ENCODE measurements at regions not wholly inside any gene's neighbourhood (a gene's known extent, or its start where the extent isn't known, plus 50 kb on each side); places are given as distances from the start of the nearest gene placed in this dataset.

- H3K9me3 ChIP-seq (ENCODE audit: control insufficient read depth, insufficient read depth, low read length), result no peaks in the 10 kb centered on the region
- no peak overlapping the region for H3K18ac ChIP-seq (ENCODE audit: low read depth, low read length)
- H3K4me3 ChIP-seq (ENCODE audit: insufficient read depth, low read depth, low read length), result no peak overlapping the region
- H2BK120ac ChIP-seq (ENCODE audit: low read depth, low read length), result peak overlapping the region; percentile 62
- dilution Hi-C loops (cut with HindIII; ENCODE audit: low sequenced_read_pairs, unreplicated experiment), result no loop called here
- ChIA-PET POLR2A (ENCODE audit: unreplicated experiment) (no interaction called here), CTCF (no interaction called here)
- BruUV-seq (replicated peaks), result no TSS peak
- in situ Hi-C loops (cut with MboI; ENCODE audit: low sequenced_read_pairs), result no loop called here
- H3K9ac ChIP-seq (ENCODE audit: low read depth, low read length), result no peak overlapping the region
- peak overlapping the region; percentile 62; the same call in 1 of the 2 replicates for H3K4ac ChIP-seq (ENCODE audit: low read depth, low read length)
- intact Hi-C loops (cut with micrococcal nuclease), result no loop called here
- H3K9me1 ChIP-seq (ENCODE audit: insufficient read depth, low read length), result no peaks in the 10 kb centered on the region
- peak overlapping the region; percentile 68 for H4K91ac ChIP-seq (ENCODE audit: insufficient read depth, low read depth, low read length)
- no peak overlapping the region for H4K8ac ChIP-seq (ENCODE audit: low read depth in 2 of 2, low read length in 2 of 2)
- ATAC-seq (ENCODE audit: low read depth) (peak; percentile 73), DNase-seq (peak; percentile 83)
- H3K79me1 ChIP-seq (ENCODE audit: low read depth in 1 of 2, low read length in 2 of 2), result no peaks in the 10 kb centered on the region
- H3K14ac ChIP-seq (replicated peaks; ENCODE audit: low read depth, low read length), result 0 out of 2 replicates have a peak overlapping the region, but pooled peaks have one; percentile 27
- H2BK5ac ChIP-seq (ENCODE audit: low read depth, low read length, poor library complexity, severe bottlenecking), result no peak overlapping the region
- no peak for TF ChIP-seq ELK1 (IDR thresholded peaks at IDR 0.05; ENCODE audit: borderline replicate concordance, low read depth, low read length)
- TF ChIP-seq CEBPB (IDR thresholded peaks at IDR 0.05; ENCODE audit: low read depth, low read length), result peak; percentile 2; the same call in 1 of the 2 replicates
- TF ChIP-seq BHLHE40 (IDR thresholded peaks at IDR 0.05; ENCODE audit: low read depth, low read length), result no peak
- TF ChIP-seq FOS (IDR thresholded peaks at IDR 0.05; ENCODE audit: low read depth, low read length), result peak; percentile 25; the same call in 1 of the 2 replicates
- TF ChIP-seq CHD1 (IDR thresholded peaks at IDR 0.05; ENCODE audit: low read depth, low read length), result no peak
- no peak overlapping the region for H3K27ac ChIP-seq (ENCODE audit: insufficient read depth, low read length)
- no peaks in the 10 kb centered on the region for H3K36me3 ChIP-seq (ENCODE audit: control insufficient read depth, insufficient read depth, low read length)
- no peak overlapping the region for H2AK9ac ChIP-seq (replicated peaks; ENCODE audit: low read depth, low read length, poor library complexity)
- H2AFZ ChIP-seq (replicated peaks; ENCODE audit: low read length, poor library complexity), result no peak overlapping the region
- no peaks in the 10 kb centered on the region for H3K27me3 ChIP-seq (ENCODE audit: control insufficient read depth, insufficient read depth, low read length)
- no CpG with 5 or more reads among the region's 1 CpG for WGBS, 2 experiments (ENCODE audit: extremely low coverage in 2 of 2, insufficient read length in 1 of 2)
- peaks cover 3% of the 10 kb centered on the region for H3K4me1 ChIP-seq (ENCODE audit: control insufficient read depth, insufficient read depth, low read length)
- no peak overlapping the region for H3K4me2 ChIP-seq (ENCODE audit: low read depth, low read length)
- no peaks in the 10 kb centered on the region for H4K20me1 ChIP-seq (ENCODE audit: insufficient read depth, low read length)
- H2AK5ac ChIP-seq (ENCODE audit: low read depth, low read length), result 0 out of 2 replicates have a peak overlapping the region, but pooled peaks have one; percentile 40
- no peak overlapping the region for H4K5ac ChIP-seq (ENCODE audit: low read depth, low read length)
- H3K23ac ChIP-seq (ENCODE audit: low read depth, low read length), result peak overlapping the region; percentile 21; the same call in 1 of the 2 replicates
- H2BK15ac ChIP-seq (ENCODE audit: low read depth, low read length), result peak overlapping the region; percentile 47; the same call in 2 of the 3 replicates
- peak overlapping the region; percentile 95 for H2BK20ac ChIP-seq (ENCODE audit: low read depth, low read length)
- no peak overlapping the region for H3K56ac ChIP-seq (ENCODE audit: extremely low read depth, insufficient read depth, low read length)
Measured at GRCh38 chr13:106230450-106230849, 305.0 kb downstream of the EFNB2 start.

Data from IMR-90 (cell line).